GM21423 (cell line): ENCODE measurements at regions not wholly inside any gene's neighbourhood (a gene's known extent, or its start where the extent isn't known, plus 50 kb on each side); places are given as distances from the start of the nearest gene placed in this dataset.
"Not testable (repeated sequence)": the region's sequence is repeated elsewhere in the genome, so short reads cannot be mapped to it uniquely, and the experiment has no call there.

Experiments used
- ATAC-seq: cut with Tn5 transposase; IDR thresholded peaks from one replicate; pipeline ENCODE4 v1.9.1; 2021; ENCODE audit warnings: mild to moderate bottlenecking, moderate library complexity; ENCODE audit not compliant: unreplicated experiment

GRCh38 chr10:2077231-2077630 lies 339.9 kb upstream of the ADARB2 start:
- ATAC-seq = no peak

GRCh38 chr10:2076528-2076927 lies 339.2 kb upstream of the ADARB2 start:
- ATAC-seq = no peak

- no peak for ATAC-seq
These were observed 329.7 kb upstream of the ADARB2 start for GRCh38 chr10:2067015-2067414.

- no peak for ATAC-seq
These were observed 317.4 kb upstream of the ADARB2 start for GRCh38 chr10:2054728-2055127.

- no peak for ATAC-seq
These were observed 316.5 kb upstream of the ADARB2 start for GRCh38 chr10:2053805-2054204.

GRCh38 chr10:2051108-2051507 lies 313.8 kb upstream of the ADARB2 start:
- no peak for ATAC-seq

- ATAC-seq = no peak
These were observed 312.2 kb upstream of the ADARB2 start for GRCh38 chr10:2049560-2049959.

GRCh38 chr10:2048337-2048973 lies 311.1 kb upstream of the ADARB2 start:
- ATAC-seq = no peak

GRCh38 chr10:2047679-2048078 lies 310.4 kb upstream of the ADARB2 start:
- ATAC-seq = no peak

GRCh38 chr10:2043379-2043778 lies 306.1 kb upstream of the ADARB2 start:
- ATAC-seq = no peak

- no peak for ATAC-seq
These were observed 300.7 kb upstream of the ADARB2 start for GRCh38 chr10:2038036-2038435.

GRCh38 chr10:2037246-2037645 lies 299.9 kb upstream of the ADARB2 start:
- no peak for ATAC-seq

- ATAC-seq = no peak
These were observed 298.9 kb upstream of the ADARB2 start for GRCh38 chr10:2036209-2036608.

GRCh38 chr10:2030046-2030445 lies 292.7 kb upstream of the ADARB2 start:
- no peak for ATAC-seq

- ATAC-seq = no peak
These were observed 289.6 kb upstream of the ADARB2 start for GRCh38 chr10:2026936-2027335.

- ATAC-seq = not testable (repeated sequence)
These were observed 287.4 kb upstream of the ADARB2 start for GRCh38 chr10:2024750-2025149.

GRCh38 chr10:2023687-2024086 lies 286.4 kb upstream of the ADARB2 start:
- no peak for ATAC-seq

GRCh38 chr10:2022401-2022800 lies 285.1 kb upstream of the ADARB2 start:
- ATAC-seq = no peak

GRCh38 chr10:2020836-2021235 lies 283.5 kb upstream of the ADARB2 start:
- no peak for ATAC-seq

GRCh38 chr10:2019803-2020202 lies 282.5 kb upstream of the ADARB2 start:
- no peak for ATAC-seq

GRCh38 chr10:2019281-2019680 lies 282.0 kb upstream of the ADARB2 start:
- ATAC-seq = no peak

GRCh38 chr10:2014541-2014940 lies 277.2 kb upstream of the ADARB2 start:
- no peak for ATAC-seq

- ATAC-seq = no peak
These were observed 274.9 kb upstream of the ADARB2 start for GRCh38 chr10:2012209-2012608.
